Right cardiac atrium (tissue), 5 donors: ENCODE measurements at regions not wholly inside any gene's neighbourhood (a gene's known extent, or its start where the extent isn't known, plus 50 kb on each side); places are given as distances from the start of the nearest gene placed in this dataset.
A peak's percentile ranks its signal among the peaks of the same experiment; 100 is the strongest.

Source experiments
- ATAC-seq, 2 donors: fragments of 200-7000 bp; cut with Tn5 transposase; one replicate each; pipeline versions ENCODE4 v1.8.0 to v1.9.1; 2020; ENCODE audit warnings: moderate library complexity in 2 of 2, mild to moderate bottlenecking in 1 of 2
- DNase-seq, 3 donors: peaks; one replicate each; pipeline ENCODE4 v3.0.0-alpha.2; 2020
- H3K27ac ChIP-seq: one replicate; pipeline ENCODE4 v1.5.1; 2013; ENCODE audit warnings: mild to moderate bottlenecking, low read length, control low read depth, moderate library complexity
- H3K27me3 ChIP-seq: one replicate; pipeline ENCODE4 v1.6.1; 2013; ENCODE audit not compliant: control insufficient read depth, insufficient read depth
- H3K4me1 ChIP-seq: one replicate; pipeline ENCODE4 v1.6.1; 2013; ENCODE audit warnings: low read length; ENCODE audit not compliant: control insufficient read depth, insufficient read depth
- H3K4me3 ChIP-seq: one replicate; pipeline ENCODE4 v1.5.1; 2013; ENCODE audit warnings: low read length, control low read depth
- H3K9me3 ChIP-seq: one replicate; pipeline ENCODE4 v1.6.1; 2013; ENCODE audit warnings: low read length; ENCODE audit not compliant: control insufficient read depth
- WGBS: extraction: QIAGEN DNeasy Blood & Tissue Kit; methylation state at CpG from one replicate; pipeline ENCODE4 v1.1.7; 2013; 5-methylcytosine and 5-hydroxymethylcytosine counted together
- intact Hi-C, 4 donors: fragments of 100-400 bp; cut with DNase I; formaldehyde crosslinking; loops; one replicate each; pipeline versions ENCODE4 v1.11.0 to v1.14.0; 2022 to 2023
- donor health status: healthy with polysubstance abuse.
- donor health status: DM: no; HTN: yes; CAD: no.
- donor health status: DM: no; HTN: no; CAD: no.
- donor health status: DM: no; HTN: yes; CAD: no; lungs with severe emphysema.
- donor health status: DM: yes; HTN: yes; CAD: no.

GRCh38 chr13:112124141-112124540 is 57.2 kb downstream of the SOX1 start:
- H3K4me1 ChIP-seq: no peaks in the 10 kb centered on the region
- WGBS: 28% methylated on average over 5 of the region's 5 CpGs
- no peak for ATAC-seq
- H3K4me3 ChIP-seq: no peak overlapping the region
- no peak for DNase-seq
- H3K27me3 ChIP-seq: no peaks in the 10 kb centered on the region
- no peak overlapping the region for H3K27ac ChIP-seq
- intact Hi-C loops: no loop called here
- no peaks in the 10 kb centered on the region for H3K9me3 ChIP-seq

DNA sequence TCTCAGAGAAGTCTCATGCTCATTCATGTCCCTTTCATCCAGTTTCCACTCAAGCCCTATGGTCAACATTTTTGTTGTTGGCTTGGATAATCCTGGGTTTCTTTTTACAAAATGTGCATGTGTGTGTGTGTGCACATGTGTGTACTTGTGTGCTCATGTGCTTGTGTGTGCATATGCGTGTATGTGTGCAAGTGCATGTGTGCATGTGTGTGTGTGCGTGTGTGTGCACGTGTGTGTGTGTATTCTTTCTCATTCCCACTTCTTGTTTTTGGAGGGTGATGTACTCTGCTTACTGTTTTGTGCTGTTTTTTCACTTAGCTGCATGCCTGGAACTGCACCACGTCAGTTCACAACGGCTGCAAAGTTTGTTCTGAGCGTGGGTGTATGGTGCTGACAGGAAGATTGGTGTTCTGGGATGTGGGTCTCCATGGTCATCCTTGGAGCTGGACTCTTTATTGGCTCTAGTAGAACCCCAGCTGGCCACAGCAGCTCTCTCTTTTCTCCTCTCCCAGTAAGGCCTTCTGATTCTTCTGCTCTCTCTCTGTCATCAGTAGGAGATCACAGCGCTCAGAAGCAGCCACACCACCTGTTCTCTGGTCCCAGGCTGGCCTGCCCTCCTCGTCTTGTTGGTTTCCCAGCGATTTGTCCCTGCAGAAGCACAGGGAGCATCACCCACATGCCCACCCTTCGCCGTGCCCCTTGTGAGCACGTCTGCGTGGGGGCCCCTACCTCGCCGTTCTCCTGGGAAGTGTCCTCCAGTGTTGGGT is 60.8 kb downstream of the SOX1 start:
- ATAC-seq (no peak), DNase-seq (no peak)
- Histone ChIP-seq H3K27me3 (no peaks in the 10 kb centered on the region), H3K4me1 (no peaks in the 10 kb centered on the region), H3K4me3 (no peak overlapping the region), H3K27ac (no peak overlapping the region), H3K9me3 (no peaks in the 10 kb centered on the region)
- intact Hi-C loops: no loop called here
- WGBS: 64% methylated on average over 15 of the region's 15 CpGs

DNA sequence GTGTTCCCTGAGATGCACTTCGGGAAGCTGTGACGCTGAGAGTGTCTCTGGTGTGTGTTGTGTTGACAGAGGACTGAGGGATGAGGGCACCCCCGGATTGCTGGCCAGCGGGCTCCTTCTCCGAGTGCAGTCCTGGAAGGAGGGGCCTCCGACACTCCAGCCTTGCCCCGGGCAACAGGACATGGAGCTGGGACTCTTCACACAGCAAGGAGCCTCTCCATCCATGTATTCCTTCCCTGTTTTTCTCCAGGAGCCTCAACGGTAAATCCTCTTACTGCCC is 61.3 kb downstream of the SOX1 start:
- Histone ChIP-seq H3K27ac (no peak overlapping the region), H3K27me3 (no peaks in the 10 kb centered on the region), H3K4me1 (no peaks in the 10 kb centered on the region), H3K4me3 (no peak overlapping the region), H3K9me3 (no peaks in the 10 kb centered on the region)
- ATAC-seq: peak in 1 of 2 donors; percentile 16
- intact Hi-C loops: no loop called here
- no peak for DNase-seq
- WGBS: 77% methylated on average over 8 of the region's 8 CpGs

DNA sequence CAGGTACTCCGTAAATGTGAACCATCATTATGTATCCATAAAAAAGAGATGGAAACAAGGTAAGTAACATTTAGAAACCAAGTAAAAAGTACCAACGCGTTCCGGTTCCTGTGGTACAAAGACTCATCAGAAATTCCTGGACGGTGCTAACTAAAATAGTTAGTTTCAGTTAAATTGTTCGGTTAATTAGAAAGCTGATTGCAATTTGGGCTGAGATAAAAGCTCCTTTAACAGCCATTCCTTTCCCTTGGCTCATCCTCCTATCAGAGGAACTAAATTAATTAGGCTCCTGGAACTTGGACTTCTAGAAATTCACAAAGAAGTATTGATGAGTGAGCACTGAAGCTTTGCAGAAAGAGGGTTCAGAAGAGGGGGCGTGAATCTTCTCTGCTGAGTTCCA is 63.5 kb downstream of the SOX1 start:
- no peaks in the 10 kb centered on the region for H3K4me1 ChIP-seq
- H3K9me3 ChIP-seq: no peaks in the 10 kb centered on the region
- H3K27ac ChIP-seq: no peak overlapping the region
- intact Hi-C loops: no loop called here
- no peaks in the 10 kb centered on the region for H3K27me3 ChIP-seq
- DNase-seq: no peak
- no peak overlapping the region for H3K4me3 ChIP-seq
- 80% methylated on average over 7 of the region's 7 CpGs for WGBS
- no peak for ATAC-seq

- no peak for DNase-seq
- intact Hi-C loops: no loop called here
- H3K4me3 ChIP-seq: no peak overlapping the region
- H3K27me3 ChIP-seq: no peaks in the 10 kb centered on the region
- no peak for ATAC-seq
- H3K4me1 ChIP-seq: no peaks in the 10 kb centered on the region
- no peak overlapping the region for H3K27ac ChIP-seq
- 77% methylated on average over 25 of the region's 25 CpGs for WGBS
- H3K9me3 ChIP-seq: no peaks in the 10 kb centered on the region
Observed at GRCh38 chr13:112131081-112131712, 64.2 kb downstream of the SOX1 start.

- intact Hi-C loops: no loop called here
- WGBS: 75% methylated on average over 11 of the region's 11 CpGs
- H3K4me1 ChIP-seq: no peaks in the 10 kb centered on the region
- H3K4me3 ChIP-seq: no peak overlapping the region
- no peak for DNase-seq
- no peak for ATAC-seq
- no peak overlapping the region for H3K27ac ChIP-seq
- H3K9me3 ChIP-seq: no peaks in the 10 kb centered on the region
- no peaks in the 10 kb centered on the region for H3K27me3 ChIP-seq
Observed at GRCh38 chr13:112131713-112132113, 64.8 kb downstream of the SOX1 start.

- WGBS: 81% methylated on average over 17 of the region's 17 CpGs
- H3K4me3 ChIP-seq: no peak overlapping the region
- no peak overlapping the region for H3K27ac ChIP-seq
- DNase-seq: no peak
- H3K27me3 ChIP-seq: no peaks in the 10 kb centered on the region
- intact Hi-C loops: no loop called here
- H3K9me3 ChIP-seq: no peaks in the 10 kb centered on the region
- H3K4me1 ChIP-seq: no peaks in the 10 kb centered on the region
- no peak for ATAC-seq
Observed at GRCh38 chr13:112132142-112132541, 65.2 kb downstream of the SOX1 start.

GRCh38 chr13:112132619-112133018 is 65.7 kb downstream of the SOX1 start:
- Histone ChIP-seq H3K4me1 (no peaks in the 10 kb centered on the region), H3K9me3 (no peaks in the 10 kb centered on the region), H3K4me3 (no peak overlapping the region), H3K27ac (no peak overlapping the region), H3K27me3 (no peaks in the 10 kb centered on the region)
- WGBS: 80% methylated on average over 9 of the region's 9 CpGs
- ATAC-seq (no peak), DNase-seq (no peak)
- intact Hi-C loops: no loop called here

DNA sequence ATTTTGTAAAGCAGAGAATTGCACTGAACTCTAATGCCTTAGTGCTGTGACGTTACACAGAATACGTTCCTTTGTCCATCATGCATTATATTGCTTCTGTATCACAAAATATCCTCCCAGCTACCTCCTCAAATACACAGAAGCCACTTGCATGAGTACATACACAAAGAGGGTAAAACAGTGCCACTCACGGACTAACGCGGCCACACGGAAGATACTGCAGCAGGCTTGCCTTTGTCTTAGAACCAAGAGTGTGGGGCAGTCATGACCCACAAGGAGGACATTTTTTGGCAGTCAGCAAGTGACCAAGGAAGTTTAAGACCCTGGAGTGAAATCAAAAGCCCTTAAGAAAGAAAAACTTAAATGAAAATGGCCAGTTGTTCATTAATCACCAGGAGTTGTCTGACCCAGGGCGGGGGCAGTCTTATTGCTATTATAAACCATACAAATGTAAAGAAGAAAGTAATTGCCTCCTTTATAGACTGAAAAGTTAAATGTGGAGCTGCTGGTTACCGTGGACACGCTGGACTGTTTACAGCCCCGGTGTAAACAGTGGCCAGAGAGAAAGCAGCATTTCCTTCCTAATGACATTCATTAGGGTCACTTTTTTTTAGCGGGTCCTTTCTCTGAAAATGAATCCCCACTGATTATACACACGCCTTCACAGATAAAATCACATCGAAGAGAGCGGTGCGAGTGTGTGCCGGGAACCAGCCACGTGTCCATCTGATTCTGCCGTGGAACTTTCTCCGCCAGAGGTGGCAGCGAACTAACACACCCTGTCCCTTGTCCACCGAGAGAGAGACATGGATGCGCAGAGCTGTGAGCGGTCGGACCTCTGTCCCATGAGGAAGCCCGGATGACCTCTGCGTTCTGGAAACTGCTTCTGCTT is 66.8 kb downstream of the SOX1 start:
- ATAC-seq (no peak), DNase-seq (no peak)
- WGBS: 67% methylated on average over 26 of the region's 26 CpGs
- Histone ChIP-seq H3K27ac (no peak overlapping the region), H3K4me3 (no peak overlapping the region), H3K4me1 (no peaks in the 10 kb centered on the region), H3K27me3 (no peaks in the 10 kb centered on the region), H3K9me3 (no peaks in the 10 kb centered on the region)
- intact Hi-C loops: no loop called here

DNA sequence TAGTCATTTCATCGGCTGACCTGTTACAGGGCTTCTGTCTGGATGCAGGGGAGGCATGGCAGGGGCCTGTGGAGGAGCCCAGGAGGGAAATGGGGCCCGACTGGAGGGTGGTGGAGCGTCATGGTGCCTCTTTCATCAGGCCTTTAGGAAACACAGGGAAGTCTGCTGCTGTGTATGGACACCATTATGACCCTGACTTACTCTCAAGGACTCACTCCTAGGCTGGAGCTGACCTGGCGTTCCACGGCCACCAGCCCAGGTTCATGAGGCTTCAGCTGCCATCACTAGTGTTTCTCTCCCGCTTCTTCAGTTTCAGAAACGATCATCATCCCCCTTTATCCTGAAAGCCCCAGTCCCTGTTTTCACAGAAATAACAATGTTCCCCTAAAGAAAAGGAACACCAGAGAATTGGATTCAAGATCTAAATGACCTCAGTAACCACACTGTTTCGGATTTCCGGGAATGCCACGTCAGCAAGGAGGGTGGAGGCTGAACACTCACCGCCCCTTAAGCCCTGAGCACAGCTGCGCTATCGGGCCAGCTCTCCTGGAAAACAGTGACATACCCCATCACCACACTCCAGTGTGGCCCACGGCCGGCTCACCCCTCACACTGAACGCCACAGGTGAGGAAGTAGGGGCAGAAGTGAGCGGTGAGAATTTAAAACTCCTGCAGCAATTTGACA is 67.6 kb downstream of the SOX1 start:
- intact Hi-C loops: no loop called here

GRCh38 chr13:112136095-112136494 is 69.1 kb downstream of the SOX1 start:
- no peaks in the 10 kb centered on the region for H3K9me3 ChIP-seq
- intact Hi-C loops: no loop called here
- ATAC-seq (no peak), DNase-seq (no peak)
- WGBS: 84% methylated on average over 7 of the region's 7 CpGs
- H3K4me3 ChIP-seq: no peak overlapping the region
- no peaks in the 10 kb centered on the region for H3K27me3 ChIP-seq
- H3K4me1 ChIP-seq: no peaks in the 10 kb centered on the region
- H3K27ac ChIP-seq: no peak overlapping the region

More for the DNA sequence above, 67.6 kb downstream of the SOX1 start:
- WGBS: 85% methylated on average over 17 of the region's 17 CpGs
- Histone ChIP-seq H3K27ac (no peak overlapping the region), H3K27me3 (no peaks in the 10 kb centered on the region), H3K4me1 (no peaks in the 10 kb centered on the region), H3K9me3 (no peaks in the 10 kb centered on the region), H3K4me3 (no peak overlapping the region)
- ATAC-seq: no peak
- no peak for DNase-seq
